ENCODE measurements at regions not wholly inside any gene's neighbourhood (a gene's known extent, or its start where the extent isn't known, plus 50 kb on each side); places are given as distances from the start of the nearest gene placed in this dataset.

- TF ChIP-seq, protein P1, sequence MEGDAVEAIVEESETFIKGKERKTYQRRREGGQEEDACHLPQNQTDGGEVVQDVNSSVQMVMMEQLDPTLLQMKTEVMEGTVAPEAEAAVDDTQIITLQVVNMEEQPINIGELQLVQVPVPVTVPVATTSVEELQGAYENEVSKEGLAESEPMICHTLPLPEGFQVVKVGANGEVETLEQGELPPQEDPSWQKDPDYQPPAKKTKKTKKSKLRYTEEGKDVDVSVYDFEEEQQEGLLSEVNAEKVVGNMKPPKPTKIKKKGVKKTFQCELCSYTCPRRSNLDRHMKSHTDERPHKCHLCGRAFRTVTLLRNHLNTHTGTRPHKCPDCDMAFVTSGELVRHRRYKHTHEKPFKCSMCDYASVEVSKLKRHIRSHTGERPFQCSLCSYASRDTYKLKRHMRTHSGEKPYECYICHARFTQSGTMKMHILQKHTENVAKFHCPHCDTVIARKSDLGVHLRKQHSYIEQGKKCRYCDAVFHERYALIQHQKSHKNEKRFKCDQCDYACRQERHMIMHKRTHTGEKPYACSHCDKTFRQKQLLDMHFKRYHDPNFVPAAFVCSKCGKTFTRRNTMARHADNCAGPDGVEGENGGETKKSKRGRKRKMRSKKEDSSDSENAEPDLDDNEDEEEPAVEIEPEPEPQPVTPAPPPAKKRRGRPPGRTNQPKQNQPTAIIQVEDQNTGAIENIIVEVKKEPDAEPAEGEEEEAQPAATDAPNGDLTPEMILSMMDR (IDR thresholded peaks at IDR 0.05; ENCODE audit: insufficient read depth, low read depth, low read length), result no peak
- TF ChIP-seq EZH2 (IDR thresholded peaks at IDR 0.05; ENCODE audit: insufficient read depth, low read length), result no peak
Measured at GRCh38 chr7:153152801-153153422, 393.4 kb downstream of the ACTR3B start.
